Immature natural killer cell (primary cell): ENCODE measurements at regions not wholly inside any gene's neighbourhood (a gene's known extent, or its start where the extent isn't known, plus 50 kb on each side); places are given as distances from the start of the nearest gene placed in this dataset.
"Not testable (repeated sequence)": the region's sequence is repeated elsewhere in the genome, so short reads cannot be mapped to it uniquely, and the experiment has no call there.

Source experiments
- DNase-seq, 3 donors: peaks; one replicate each; pipeline ENCODE4 v3.0.0; 2022; ENCODE audit warnings: mixed read lengths in 1 of 3
- H3K27ac Mint-ChIP-seq, 6 donors: one replicate each; pipeline ENCODE4 v1.8.0; 2020; ENCODE audit warnings: mixed read lengths in 6 of 6, mild to moderate bottlenecking in 5 of 6, inconsistent platforms in 4 of 6, moderate library complexity in 3 of 6
- H3K27me3 Mint-ChIP-seq, 3 donors: one replicate each; pipeline ENCODE4 v1.8.0; 2020 to 2021; ENCODE audit warnings: low read depth in 3 of 3, mild to moderate bottlenecking in 3 of 3, mixed read lengths in 3 of 3, moderate library complexity in 3 of 3, inconsistent platforms in 1 of 3
- H3K36me3 Mint-ChIP-seq, 3 donors: one replicate each; pipeline ENCODE4 v1.8.0; 2020; ENCODE audit warnings: mixed read lengths in 3 of 3, inconsistent platforms in 2 of 3, mild to moderate bottlenecking in 2 of 3
- H3K4me1 Mint-ChIP-seq, 2 donors: one replicate each; pipeline ENCODE4 v1.8.0; 2020; ENCODE audit warnings: inconsistent platforms in 2 of 2, mild to moderate bottlenecking in 2 of 2, mixed read lengths in 2 of 2, moderate library complexity in 1 of 2
- H3K4me3 Mint-ChIP-seq, 5 donors: one replicate each; pipeline ENCODE4 v1.8.0; 2020; ENCODE audit warnings: mild to moderate bottlenecking in 5 of 5, mixed read lengths in 5 of 5, inconsistent platforms in 3 of 5, moderate library complexity in 3 of 5
- H3K9me3 Mint-ChIP-seq, 6 donors: one replicate each; pipeline ENCODE4 v1.8.0; 2020; ENCODE audit warnings: mild to moderate bottlenecking in 6 of 6, mixed read lengths in 6 of 6, inconsistent platforms in 4 of 6, moderate library complexity in 3 of 6

- no peak for DNase-seq
- Mint-ChIP-seq H3K4me3 (no peak overlapping the region), H3K36me3 (no peaks in the 10 kb centered on the region), H3K9me3 (no peaks in the 10 kb centered on the region), H3K27me3 (peaks cover 0 to 5% (median 2%) of the 10 kb centered on the region in 3 donors), H3K4me1 (no peaks in the 10 kb centered on the region), H3K27ac (no peak overlapping the region)
These were observed 87.0 kb upstream of the MTAP start for GRCh38 chr9:21715408-21715807.

- H3K4me3 Mint-ChIP-seq = no peak overlapping the region
- no peaks in the 10 kb centered on the region for H3K36me3 Mint-ChIP-seq
- no peaks in the 10 kb centered on the region for H3K4me1 Mint-ChIP-seq
- DNase-seq = no peak
- no peaks in the 10 kb centered on the region for H3K9me3 Mint-ChIP-seq
- no peak overlapping the region for H3K27ac Mint-ChIP-seq
- peaks cover 1 to 4% (median 4%) of the 10 kb centered on the region in 3 donors for H3K27me3 Mint-ChIP-seq
These were observed 81.7 kb upstream of the MTAP start for GRCh38 chr9:21720758-21721157.

- not testable (repeated sequence) for H3K36me3 Mint-ChIP-seq, H3K27me3 Mint-ChIP-seq, DNase-seq, H3K9me3 Mint-ChIP-seq, H3K4me1 Mint-ChIP-seq, H3K27ac Mint-ChIP-seq, H3K4me3 Mint-ChIP-seq
These were observed 75.0 kb upstream of the MTAP start for GRCh38 chr9:21727411-21727810.

GRCh38 chr9:21728781-21729180, 73.7 kb upstream of the MTAP start:
- Mint-ChIP-seq H3K4me1 (no peaks in the 10 kb centered on the region), H3K36me3 (no peaks in the 10 kb centered on the region), H3K27ac (no peak overlapping the region), H3K4me3 (no peak overlapping the region), H3K9me3 (peaks cover 0 to 2% (median 0%) of the 10 kb centered on the region in 6 donors), H3K27me3 (peaks cover 1 to 6% (median 2%) of the 10 kb centered on the region in 3 donors)
- DNase-seq = no peak

- H3K9me3 Mint-ChIP-seq = peaks cover 0 to 2% (median 0%) of the 10 kb centered on the region in 6 donors
- H3K36me3 Mint-ChIP-seq = no peaks in the 10 kb centered on the region
- H3K27ac Mint-ChIP-seq = no peak overlapping the region
- DNase-seq = no peak
- no peak overlapping the region for H3K4me3 Mint-ChIP-seq
- H3K4me1 Mint-ChIP-seq = no peaks in the 10 kb centered on the region
- peaks cover 1 to 6% (median 2%) of the 10 kb centered on the region in 3 donors for H3K27me3 Mint-ChIP-seq
These were observed 72.8 kb upstream of the MTAP start for GRCh38 chr9:21729648-21730047.

GRCh38 chr9:21730899-21731298, 71.5 kb upstream of the MTAP start:
- DNase-seq = no peak
- H3K9me3 Mint-ChIP-seq = peaks cover 0 to 2% (median 0%) of the 10 kb centered on the region in 6 donors
- H3K4me3 Mint-ChIP-seq = no peak overlapping the region
- no peaks in the 10 kb centered on the region for H3K36me3 Mint-ChIP-seq
- H3K27me3 Mint-ChIP-seq = peaks cover 0 to 5% (median 0%) of the 10 kb centered on the region in 3 donors
- H3K27ac Mint-ChIP-seq = no peak overlapping the region
- no peaks in the 10 kb centered on the region for H3K4me1 Mint-ChIP-seq

GRCh38 chr9:21741151-21741550, 61.3 kb upstream of the MTAP start:
- Mint-ChIP-seq H3K4me3 (no peak overlapping the region), H3K9me3 (peaks cover 0 to 2% (median 0%) of the 10 kb centered on the region in 6 donors), H3K27me3 (peaks cover 0 to 9% (median 4%) of the 10 kb centered on the region in 3 donors), H3K36me3 (no peaks in the 10 kb centered on the region), H3K27ac (no peak overlapping the region), H3K4me1 (no peaks in the 10 kb centered on the region)
- no peak for DNase-seq

GRCh38 chr9:21744320-21744719, 58.1 kb upstream of the MTAP start:
- DNase-seq = no peak
- Mint-ChIP-seq H3K4me1 (no peaks in the 10 kb centered on the region), H3K4me3 (no peak overlapping the region), H3K9me3 (peaks cover 0 to 4% (median 0%) of the 10 kb centered on the region in 6 donors), H3K36me3 (no peaks in the 10 kb centered on the region), H3K27me3 (peaks cover 3 to 5% (median 4%) of the 10 kb centered on the region in 3 donors), H3K27ac (no peak overlapping the region)

- H3K36me3 Mint-ChIP-seq = no peaks in the 10 kb centered on the region
- peaks cover 3 to 7% (median 3%) of the 10 kb centered on the region in 3 donors for H3K27me3 Mint-ChIP-seq
- H3K27ac Mint-ChIP-seq = no peak overlapping the region
- no peak overlapping the region for H3K4me3 Mint-ChIP-seq
- DNase-seq = no peak
- H3K4me1 Mint-ChIP-seq = no peaks in the 10 kb centered on the region
- peaks cover 0 to 4% (median 0%) of the 10 kb centered on the region in 6 donors for H3K9me3 Mint-ChIP-seq
These were observed 57.6 kb upstream of the MTAP start for GRCh38 chr9:21744841-21745240.

GRCh38 chr9:21746550-21746949, 55.9 kb upstream of the MTAP start:
- Mint-ChIP-seq H3K27ac (no peak overlapping the region), H3K36me3 (no peaks in the 10 kb centered on the region), H3K27me3 (peaks cover 1 to 10% (median 7%) of the 10 kb centered on the region in 3 donors), H3K4me1 (no peaks in the 10 kb centered on the region), H3K9me3 (peaks cover 0 to 4% (median 0%) of the 10 kb centered on the region in 6 donors), H3K4me3 (no peak overlapping the region)
- DNase-seq = no peak

- no peak for DNase-seq
- H3K9me3 Mint-ChIP-seq = peaks cover 0 to 3% (median 0%) of the 10 kb centered on the region in 6 donors
- no peaks in the 10 kb centered on the region for H3K4me1 Mint-ChIP-seq
- H3K27me3 Mint-ChIP-seq = peaks cover 3 to 10% (median 10%) of the 10 kb centered on the region in 3 donors
- H3K36me3 Mint-ChIP-seq = no peaks in the 10 kb centered on the region
- no peak overlapping the region for H3K4me3 Mint-ChIP-seq
- H3K27ac Mint-ChIP-seq = no peak overlapping the region
These were observed 55.3 kb upstream of the MTAP start for GRCh38 chr9:21747175-21747574.

GRCh38 chr9:21750021-21750735, 52.3 kb upstream of the MTAP start:
- peaks cover 3 to 19% (median 18%) of the 10 kb centered on the region in 3 donors for H3K27me3 Mint-ChIP-seq
- H3K4me1 Mint-ChIP-seq = no peaks in the 10 kb centered on the region
- no peaks in the 10 kb centered on the region for H3K36me3 Mint-ChIP-seq
- no peak overlapping the region for H3K27ac Mint-ChIP-seq
- no peak for DNase-seq
- peaks cover 0 to 3% (median 0%) of the 10 kb centered on the region in 6 donors for H3K9me3 Mint-ChIP-seq
- no peak overlapping the region for H3K4me3 Mint-ChIP-seq

GRCh38 chr9:21751998-21752397, 50.4 kb upstream of the MTAP start:
- no peak overlapping the region for H3K27ac Mint-ChIP-seq
- H3K4me3 Mint-ChIP-seq = no peak overlapping the region
- no peaks in the 10 kb centered on the region for H3K36me3 Mint-ChIP-seq
- peaks cover 0 to 3% (median 0%) of the 10 kb centered on the region in 6 donors for H3K9me3 Mint-ChIP-seq
- DNase-seq = no peak
- no peaks in the 10 kb centered on the region for H3K4me1 Mint-ChIP-seq
- peaks cover 3 to 17% (median 13%) of the 10 kb centered on the region in 3 donors for H3K27me3 Mint-ChIP-seq
